ENCODE measurements at regions not wholly inside any gene's neighbourhood (a gene's known extent, or its start where the extent isn't known, plus 50 kb on each side); places are given as distances from the start of the nearest gene placed in this dataset.

GRCh38 chr12:126343321-126343720 lies 1278.1 kb downstream of the AACS start:
- DNase-seq (ENCODE audit: low read depth in 2 of 2, low spot score in 1 of 2), result no peak

DNA sequence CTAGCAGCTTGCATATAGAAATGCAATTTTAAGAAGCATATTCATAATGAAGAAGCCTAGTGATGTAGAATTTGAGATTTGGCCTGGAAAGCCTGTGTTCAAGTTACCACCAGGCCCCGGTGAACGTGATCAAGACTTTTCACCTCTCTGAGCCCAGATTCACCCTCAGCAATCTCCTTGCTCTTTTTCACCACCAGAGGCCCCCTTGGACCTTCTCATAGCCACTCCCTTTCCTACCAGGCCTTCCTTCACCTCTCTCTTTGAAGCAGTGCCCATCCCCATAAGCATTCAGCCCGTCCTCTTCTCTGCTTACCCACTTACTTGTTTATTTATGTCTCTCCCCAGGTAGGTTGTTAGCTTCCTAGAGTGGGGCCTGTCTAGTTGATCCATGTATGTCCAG lies 1280.9 kb downstream of the AACS start:
- DNase-seq (ENCODE audit: low read depth in 2 of 2, low spot score in 1 of 2), result no peak

DNA sequence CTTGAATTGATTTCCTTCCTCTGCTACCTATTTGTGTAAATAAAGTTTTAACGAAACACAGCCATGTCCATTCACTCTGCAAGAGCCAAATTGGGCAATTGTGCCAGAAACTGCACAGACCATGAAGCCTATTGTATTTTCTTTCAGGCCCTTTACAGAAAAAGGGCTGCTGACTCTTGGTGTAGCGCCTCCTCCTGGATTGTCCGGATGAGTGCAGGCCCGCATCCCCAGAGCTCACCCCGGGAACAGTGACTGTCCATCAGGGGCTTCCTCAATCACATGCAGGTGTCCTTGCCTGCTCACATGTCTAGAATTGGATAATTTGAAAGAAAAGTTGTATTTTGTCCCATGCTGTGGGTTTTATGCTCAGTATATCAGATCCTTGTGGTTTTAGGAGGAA lies 1282.2 kb downstream of the AACS start:
- no peak for DNase-seq (ENCODE audit: low read depth in 2 of 2, low spot score in 1 of 2)

DNA sequence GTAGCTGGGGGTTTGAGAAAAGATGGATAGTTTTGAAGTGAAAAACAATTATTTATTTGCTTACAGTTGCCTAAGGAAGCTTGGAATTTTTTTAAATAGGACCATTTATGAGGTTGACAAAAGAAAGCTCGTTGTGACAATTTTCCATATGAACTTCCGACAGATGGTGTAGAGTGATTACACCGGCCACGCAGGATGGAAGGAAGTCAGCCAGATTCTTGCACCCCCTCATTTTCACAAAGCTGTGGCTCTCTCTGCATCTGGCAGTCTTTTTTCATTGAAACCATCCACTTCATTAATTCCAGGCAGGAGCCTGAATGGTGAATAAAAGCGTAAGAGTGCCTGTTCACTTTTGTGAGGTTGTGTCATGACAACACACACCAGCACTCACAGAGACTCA lies 1284.1 kb downstream of the AACS start:
- DNase-seq (ENCODE audit: low read depth in 2 of 2, low spot score in 1 of 2), result no peak

DNA sequence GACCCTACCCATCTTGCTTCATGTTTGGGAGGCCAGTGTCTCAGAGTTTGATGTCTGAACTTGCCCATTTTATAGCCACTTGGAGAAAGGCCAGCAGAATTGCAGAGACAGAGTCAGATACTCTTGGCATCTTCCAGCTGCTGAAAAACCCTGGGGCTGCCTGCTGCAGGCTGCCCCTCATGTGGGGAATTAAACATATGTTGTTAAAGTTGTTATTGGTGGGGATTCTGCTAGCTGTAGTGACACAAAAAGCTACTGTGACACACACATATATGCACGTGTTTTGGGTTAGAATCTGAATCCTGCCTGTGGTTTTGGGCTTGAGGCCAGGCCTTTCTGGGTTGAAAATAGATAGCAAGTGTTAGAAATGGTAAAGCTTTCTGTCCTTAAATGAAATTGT lies 1288.4 kb downstream of the AACS start:
- no peak for DNase-seq (ENCODE audit: low read depth in 2 of 2, low spot score in 1 of 2)

DNA sequence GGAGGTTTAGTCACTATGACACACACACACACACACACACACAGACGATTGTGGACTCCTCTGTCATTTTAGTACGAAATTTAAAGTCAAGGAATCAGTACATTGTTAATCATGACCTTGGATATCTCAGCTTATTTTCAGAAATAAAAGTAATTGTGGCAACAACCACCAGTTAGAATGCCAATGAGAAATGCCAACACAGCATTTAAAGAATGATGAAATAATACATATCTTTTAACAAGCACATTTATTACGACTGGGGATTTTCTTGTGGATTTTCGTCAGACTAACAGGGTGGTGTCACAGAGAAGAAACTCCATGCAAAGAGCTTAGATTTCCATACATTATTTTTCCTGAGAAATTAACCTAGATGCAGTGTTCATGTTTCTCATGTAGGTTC lies 1289.4 kb downstream of the AACS start:
- no peak for DNase-seq (ENCODE audit: low read depth in 2 of 2, low spot score in 1 of 2)

DNA sequence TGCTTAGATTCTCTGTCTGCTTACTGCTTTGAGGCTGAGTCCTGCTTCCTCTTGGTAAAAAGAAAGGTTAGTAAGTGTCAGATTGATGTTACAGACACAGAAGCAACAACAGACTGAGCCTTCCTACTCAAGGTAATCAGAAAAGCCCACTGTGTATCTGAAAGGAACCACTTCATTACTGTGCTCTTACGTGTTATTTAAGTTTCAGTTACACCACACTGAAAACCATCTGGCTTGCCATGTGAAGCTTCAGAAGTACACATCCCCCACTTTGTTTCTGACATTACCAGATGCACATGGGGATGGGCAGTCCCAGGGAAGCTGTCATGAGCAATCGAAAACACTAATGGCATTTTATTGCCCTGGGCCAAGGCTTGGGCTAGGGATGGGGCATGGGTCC lies 1290.1 kb downstream of the AACS start:
- DNase-seq (ENCODE audit: low read depth in 2 of 2, low spot score in 1 of 2), result no peak

- no peak for DNase-seq (ENCODE audit: low read depth in 2 of 2, low spot score in 1 of 2)
Measured at GRCh38 chr12:126358806-126359205, 1293.6 kb downstream of the AACS start.

DNA sequence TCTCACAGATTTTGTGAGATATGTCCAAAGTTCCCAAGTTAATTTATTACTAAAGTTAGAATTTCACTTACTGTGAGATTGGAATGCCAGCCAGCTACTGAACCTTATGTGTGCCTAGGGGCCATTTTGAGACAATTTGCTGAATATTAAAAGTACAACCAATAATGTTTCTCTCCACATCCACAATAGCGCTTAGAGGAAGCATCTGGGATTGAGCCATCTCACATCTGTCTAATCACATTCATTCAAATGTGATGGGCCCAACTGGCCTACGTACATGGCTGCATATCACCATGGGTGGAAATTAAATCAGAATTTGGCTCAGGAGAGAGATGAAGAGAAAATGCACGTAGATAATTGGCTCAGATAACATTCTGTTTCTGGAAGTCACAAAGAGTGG lies 1294.0 kb downstream of the AACS start:
- DNase-seq (ENCODE audit: low read depth in 2 of 2, low spot score in 1 of 2), result no peak

DNA sequence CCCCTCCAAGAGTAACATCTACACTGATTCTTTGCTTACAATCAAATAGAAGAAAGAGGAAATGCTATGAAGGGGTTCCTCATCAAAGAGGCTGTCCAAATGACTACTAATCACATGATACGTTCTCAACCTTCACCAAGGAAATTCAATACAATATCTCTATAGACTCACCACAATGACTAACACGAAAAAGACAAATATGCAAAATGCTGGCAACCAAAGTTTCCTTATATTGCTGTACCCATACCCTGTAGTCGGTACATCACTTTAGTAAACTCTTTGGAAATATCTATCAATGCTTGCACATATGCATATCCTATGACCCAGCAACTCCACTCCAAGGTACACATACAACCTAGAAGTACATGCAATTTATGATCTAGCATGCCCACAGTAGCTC lies 1296.6 kb downstream of the AACS start:
- no peak for DNase-seq (ENCODE audit: low read depth in 2 of 2, low spot score in 1 of 2)

DNA sequence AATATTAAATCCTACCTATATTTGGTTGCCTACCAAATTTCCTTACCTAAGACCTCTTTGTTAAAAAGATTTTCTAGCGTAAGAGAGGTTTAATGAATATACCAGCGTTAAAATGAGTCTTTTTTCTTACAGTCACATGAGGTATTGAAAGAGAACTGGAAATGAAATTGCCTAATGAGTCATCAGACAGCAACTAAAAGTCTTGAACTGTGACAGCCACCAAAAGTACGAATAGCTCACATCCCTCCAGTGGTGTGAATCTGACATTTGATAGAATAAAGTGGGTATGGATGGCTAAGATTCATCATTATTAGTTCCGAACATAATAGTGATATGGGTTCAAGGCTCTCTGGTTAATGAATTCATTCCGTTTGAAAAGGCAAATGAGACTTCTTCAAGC lies 1297.3 kb downstream of the AACS start:
- no peak for DNase-seq (ENCODE audit: low read depth in 2 of 2, low spot score in 1 of 2)

GRCh38 chr12:126362964-126363363 lies 1297.7 kb downstream of the AACS start:
- DNase-seq (ENCODE audit: low read depth in 2 of 2, low spot score in 1 of 2), result no peak

DNA sequence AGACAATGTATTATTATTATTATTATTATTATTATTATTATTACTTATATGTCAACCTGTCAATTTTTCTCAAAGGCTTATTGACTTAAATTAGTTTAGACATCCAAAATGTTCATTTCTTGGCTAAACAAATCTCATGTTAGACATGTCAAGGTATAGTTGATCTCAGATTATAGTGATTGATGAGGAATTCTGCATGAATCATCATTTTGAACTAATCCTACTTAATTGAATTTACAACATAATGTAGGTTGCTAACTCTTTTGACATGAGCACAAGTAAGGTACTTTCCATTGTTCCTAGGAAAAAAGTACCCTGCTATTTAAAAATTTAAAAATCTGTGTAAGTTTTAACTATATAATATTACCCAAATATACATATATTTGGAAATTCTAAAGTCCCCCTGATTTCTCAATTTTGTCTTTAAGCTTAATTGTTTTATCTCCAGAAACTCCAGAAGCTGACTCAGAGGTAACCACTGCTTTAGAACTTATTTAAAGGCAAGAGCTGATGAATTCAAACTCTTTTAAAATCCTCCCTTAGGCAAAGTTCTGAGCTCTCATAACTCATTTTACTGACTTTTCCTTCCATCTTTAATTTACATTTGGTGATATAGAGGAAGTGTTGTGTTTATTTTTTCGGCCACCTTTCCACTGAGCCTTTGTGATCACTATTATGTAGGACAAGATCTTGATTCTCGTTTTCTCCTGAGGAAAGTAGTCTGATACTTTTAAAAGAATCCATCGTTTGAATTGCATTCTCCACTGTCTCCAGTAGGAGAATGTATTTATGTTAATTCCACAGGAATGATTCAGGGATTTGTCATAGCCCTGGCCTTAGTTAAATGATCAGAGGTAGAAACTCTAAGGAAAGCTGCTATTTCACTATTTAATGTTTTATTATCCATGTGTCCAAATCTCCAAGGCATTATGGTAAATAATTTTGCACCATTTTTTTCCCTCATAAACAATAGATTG lies 1304.5 kb downstream of the AACS start:
- DNase-seq (ENCODE audit: low read depth in 2 of 2, low spot score in 1 of 2), result no peak

DNA sequence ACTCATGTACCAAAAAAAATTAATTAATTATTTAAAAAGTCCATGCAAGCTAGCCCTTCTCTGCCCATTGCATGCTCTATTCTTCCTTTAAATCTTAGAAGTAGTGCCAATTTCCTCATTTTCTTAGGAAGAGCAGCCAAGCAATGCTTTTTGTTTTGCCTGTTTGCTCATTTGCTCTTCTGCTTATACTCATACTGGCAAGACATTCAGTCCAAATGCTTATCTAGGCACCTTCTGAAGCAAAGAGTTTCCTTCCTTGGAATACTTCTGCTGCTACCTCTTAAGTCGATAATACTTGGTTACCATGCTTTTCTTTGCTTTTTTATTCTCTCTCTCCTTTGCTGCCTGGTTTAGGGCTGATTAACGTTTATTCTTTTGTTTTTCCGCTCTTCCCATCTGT lies 1318.3 kb downstream of the AACS start:
- DNase-seq (ENCODE audit: low read depth in 2 of 2, low spot score in 1 of 2), result no peak

DNA sequence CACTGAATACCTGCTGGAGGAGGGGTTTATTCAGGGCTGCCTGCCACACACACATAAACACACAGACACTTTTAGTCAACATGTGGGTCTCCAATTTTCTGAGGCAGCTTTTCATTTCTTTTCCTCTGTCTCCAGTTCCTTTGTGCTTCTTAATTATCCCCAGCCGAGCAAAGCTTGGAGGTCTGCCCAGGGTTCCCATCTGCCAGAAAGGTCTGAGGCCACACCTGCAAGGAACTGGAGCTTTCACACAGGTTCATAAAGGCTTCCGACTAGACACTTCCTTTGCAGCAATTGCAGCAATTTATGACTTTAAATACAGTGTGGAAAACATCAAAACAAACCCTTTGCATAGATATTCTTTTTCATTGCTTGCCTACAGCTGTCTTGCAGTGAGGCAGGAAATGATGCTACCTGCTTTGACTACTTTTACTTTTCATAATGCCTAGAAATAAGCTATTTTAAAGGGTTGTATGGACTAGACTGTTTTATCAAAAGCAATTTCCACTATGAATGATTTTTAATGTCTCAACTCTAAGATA lies 1318.9 kb downstream of the AACS start:
- DNase-seq (ENCODE audit: low read depth in 2 of 2, low spot score in 1 of 2), result no peak

- DNase-seq (ENCODE audit: low read depth in 2 of 2, low spot score in 1 of 2), result no peak
Measured at GRCh38 chr12:126385785-126386184, 1320.5 kb downstream of the AACS start.

- DNase-seq (ENCODE audit: low read depth in 2 of 2, low spot score in 1 of 2), result no peak
Measured at GRCh38 chr12:126389220-126389841, 1324.1 kb downstream of the AACS start.

DNA sequence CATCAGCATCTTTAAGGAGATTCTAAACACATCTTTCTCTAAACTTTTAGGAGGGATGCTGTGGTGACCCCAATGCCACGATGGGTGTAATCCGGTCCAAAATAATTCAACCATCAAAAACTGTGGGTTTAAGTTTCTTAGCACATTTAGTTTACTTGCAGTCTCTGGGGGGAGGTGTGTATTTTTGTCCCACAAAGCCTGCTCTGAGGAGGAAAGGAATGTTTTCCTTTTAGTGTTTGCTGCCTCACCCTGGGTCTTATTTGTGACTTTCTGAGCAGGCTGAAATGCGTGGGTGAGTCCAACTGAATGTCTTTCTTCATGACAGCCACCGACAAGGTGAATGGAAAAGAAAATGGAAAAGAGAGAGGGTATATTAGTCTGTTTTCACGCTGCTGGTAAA lies 1324.7 kb downstream of the AACS start:
- no peak for DNase-seq (ENCODE audit: low read depth in 2 of 2, low spot score in 1 of 2)

DNA sequence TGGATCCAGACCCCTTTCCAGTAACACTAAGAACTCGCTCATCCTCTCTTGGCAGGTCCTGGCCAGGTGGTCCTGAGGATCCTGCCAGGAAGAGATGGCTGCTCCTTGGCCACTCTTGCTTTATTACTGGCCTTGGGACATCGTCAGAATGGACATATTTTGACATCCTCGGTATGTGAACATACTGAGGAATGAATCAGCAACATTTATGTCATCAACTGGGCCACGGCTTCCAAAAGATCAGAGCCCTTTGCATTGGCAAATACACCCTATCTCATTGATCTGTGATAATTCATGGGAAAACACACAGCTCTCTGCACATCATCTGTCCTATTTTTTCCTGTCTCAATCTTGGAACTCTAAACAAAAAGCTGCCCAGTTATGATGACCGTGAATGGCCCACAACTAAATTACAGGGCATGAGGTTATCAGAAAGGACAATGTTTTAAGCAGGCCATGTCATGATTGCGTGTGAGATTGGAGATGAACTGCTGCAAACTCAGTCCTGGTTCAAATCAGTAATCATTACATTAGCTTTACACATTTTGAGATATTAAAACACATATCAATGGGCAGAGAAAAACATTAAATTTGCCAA lies 1325.8 kb downstream of the AACS start:
- DNase-seq (ENCODE audit: low read depth in 2 of 2, low spot score in 1 of 2), result no peak

GRCh38 chr12:126396536-126396935 lies 1331.3 kb downstream of the AACS start:
- no peak for DNase-seq (ENCODE audit: low read depth in 2 of 2, low spot score in 1 of 2)

GRCh38 chr12:126397071-126397581 lies 1331.9 kb downstream of the AACS start:
- no peak for DNase-seq (ENCODE audit: low read depth in 2 of 2, low spot score in 1 of 2)

DNA sequence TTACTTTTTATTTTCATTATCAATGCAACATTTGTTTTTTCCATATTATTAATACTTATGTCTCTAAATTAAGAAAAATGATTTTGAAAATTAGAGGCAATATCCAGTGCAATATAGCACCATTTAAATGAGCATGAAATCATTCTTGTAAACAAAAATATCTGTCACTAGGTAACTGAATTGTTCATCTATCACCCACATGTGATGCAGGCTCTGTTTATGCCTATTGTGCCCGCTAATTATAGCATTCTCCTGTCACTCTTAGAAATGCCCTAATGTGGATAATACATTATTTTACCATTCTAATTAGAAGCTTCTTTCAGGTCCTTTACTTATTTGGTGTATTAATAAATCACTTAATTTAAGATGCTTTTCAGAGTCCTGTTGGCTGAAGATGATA lies 1332.4 kb downstream of the AACS start:
- DNase-seq (ENCODE audit: low read depth in 2 of 2, low spot score in 1 of 2), result no peak

Data from stimulated activated CD8-positive, alpha-beta memory T cell treated with anti-CD3 and anti-CD28 coated beads, Interleukin-4, amount 100 ng/mL, for 1 hour (primary cell).